WI38 (cell line): ENCODE measurements at regions not wholly inside any gene's neighbourhood (a gene's known extent, or its start where the extent isn't known, plus 50 kb on each side); places are given as distances from the start of the nearest gene placed in this dataset.
A peak's percentile ranks its signal among the peaks of the same experiment; 100 is the strongest.

Experiments used
- H3K4me3 ChIP-seq: 2 replicates; pipeline ENCODE4 v1.5.1; 2011; ENCODE audit warnings: low read depth, mild to moderate bottlenecking, control low read depth, low read length
- TF ChIP-seq, protein P1 (sequence below): IDR thresholded peaks from 2 replicates; pipeline ENCODE4 v1.5.1; 2012; ENCODE audit warnings: low read depth, mild to moderate bottlenecking, control low read depth, low read length

GRCh38 chr6:2510316-2510715 is 240.4 kb downstream of the MYLK4 start:
- H3K4me3 ChIP-seq = no peak overlapping the region
- TF ChIP-seq, protein P1, sequence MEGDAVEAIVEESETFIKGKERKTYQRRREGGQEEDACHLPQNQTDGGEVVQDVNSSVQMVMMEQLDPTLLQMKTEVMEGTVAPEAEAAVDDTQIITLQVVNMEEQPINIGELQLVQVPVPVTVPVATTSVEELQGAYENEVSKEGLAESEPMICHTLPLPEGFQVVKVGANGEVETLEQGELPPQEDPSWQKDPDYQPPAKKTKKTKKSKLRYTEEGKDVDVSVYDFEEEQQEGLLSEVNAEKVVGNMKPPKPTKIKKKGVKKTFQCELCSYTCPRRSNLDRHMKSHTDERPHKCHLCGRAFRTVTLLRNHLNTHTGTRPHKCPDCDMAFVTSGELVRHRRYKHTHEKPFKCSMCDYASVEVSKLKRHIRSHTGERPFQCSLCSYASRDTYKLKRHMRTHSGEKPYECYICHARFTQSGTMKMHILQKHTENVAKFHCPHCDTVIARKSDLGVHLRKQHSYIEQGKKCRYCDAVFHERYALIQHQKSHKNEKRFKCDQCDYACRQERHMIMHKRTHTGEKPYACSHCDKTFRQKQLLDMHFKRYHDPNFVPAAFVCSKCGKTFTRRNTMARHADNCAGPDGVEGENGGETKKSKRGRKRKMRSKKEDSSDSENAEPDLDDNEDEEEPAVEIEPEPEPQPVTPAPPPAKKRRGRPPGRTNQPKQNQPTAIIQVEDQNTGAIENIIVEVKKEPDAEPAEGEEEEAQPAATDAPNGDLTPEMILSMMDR = no peak

DNA sequence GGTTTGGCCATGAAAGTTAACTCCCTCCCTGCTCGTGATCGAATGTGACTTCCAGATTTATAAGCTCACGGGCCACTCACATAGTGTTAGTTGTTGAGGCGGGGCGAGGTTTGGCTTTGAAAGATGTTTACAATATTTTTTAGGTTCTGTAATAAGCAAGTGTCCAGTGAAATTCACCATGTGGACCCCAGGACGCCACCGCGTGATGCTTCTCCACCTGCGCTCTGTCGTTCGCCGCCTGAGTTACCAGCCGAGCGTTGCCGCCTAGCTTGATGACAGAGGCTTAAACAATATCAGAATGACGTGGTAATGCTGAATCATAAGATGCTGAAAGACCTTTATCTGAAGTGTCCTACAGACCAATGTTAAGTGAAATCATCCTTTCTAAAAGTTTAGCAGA is 241.0 kb downstream of the MYLK4 start:
- TF ChIP-seq, protein P1 = no peak

DNA sequence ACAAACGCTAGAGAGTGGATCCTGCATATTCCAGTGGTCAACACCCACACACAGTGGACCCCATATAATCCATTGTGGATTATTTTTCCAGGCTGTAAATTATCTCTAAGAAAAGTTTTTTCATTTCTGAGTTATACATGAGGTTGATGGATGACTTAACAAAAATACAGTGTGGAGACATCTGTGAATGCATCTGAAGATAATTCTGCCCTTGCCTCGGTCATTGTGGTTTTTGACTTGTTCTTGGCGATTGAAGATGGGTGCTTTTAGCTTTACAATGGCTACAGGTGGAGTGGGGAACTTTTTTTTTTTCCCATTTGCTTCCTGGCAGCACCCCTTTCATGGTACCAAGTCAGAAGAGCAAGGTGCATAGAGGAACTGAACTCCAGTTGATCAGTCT is 242.7 kb downstream of the MYLK4 start:
- H3K4me3 ChIP-seq = no peak overlapping the region
- TF ChIP-seq, protein P1 = no peak

More for the DNA sequence above, 241.0 kb downstream of the MYLK4 start:
- peak overlapping the region; percentile 47 for H3K4me3 ChIP-seq

DNA sequence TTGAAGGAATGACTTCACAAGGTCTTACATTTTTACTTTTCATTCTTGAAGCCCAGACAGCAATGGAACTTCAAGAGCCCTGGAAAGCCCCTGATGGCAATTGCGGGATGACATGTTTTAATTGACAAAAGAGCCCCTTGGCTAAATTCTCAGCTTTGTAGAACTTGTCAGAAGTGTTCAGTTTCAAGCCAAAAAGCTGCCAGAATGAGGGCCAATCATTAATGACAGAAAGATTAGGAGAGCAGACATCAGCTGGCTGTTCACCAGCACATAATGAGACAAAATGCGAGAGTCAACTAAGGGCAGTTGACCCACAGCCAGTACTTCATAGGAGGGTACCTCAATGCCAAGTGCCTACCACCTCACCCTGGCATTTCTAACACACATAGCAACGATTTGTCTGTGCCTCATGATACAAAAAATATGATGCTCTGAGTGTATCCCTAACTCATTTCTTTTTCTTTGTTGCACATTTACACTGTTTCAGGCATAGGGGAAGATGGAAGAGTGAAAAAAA is 243.1 kb downstream of the MYLK4 start:
- H3K4me3 ChIP-seq = no peak overlapping the region
- TF ChIP-seq, protein P1 = no peak

- H3K4me3 ChIP-seq = no peak overlapping the region
- TF ChIP-seq, protein P1 = no peak
Observed at GRCh38 chr6:2507016-2507415, 243.7 kb downstream of the MYLK4 start.

- no peak overlapping the region for H3K4me3 ChIP-seq
- TF ChIP-seq, protein P1 = peak; percentile 34
Observed at GRCh38 chr6:2505624-2506023, 245.1 kb downstream of the MYLK4 start.

DNA sequence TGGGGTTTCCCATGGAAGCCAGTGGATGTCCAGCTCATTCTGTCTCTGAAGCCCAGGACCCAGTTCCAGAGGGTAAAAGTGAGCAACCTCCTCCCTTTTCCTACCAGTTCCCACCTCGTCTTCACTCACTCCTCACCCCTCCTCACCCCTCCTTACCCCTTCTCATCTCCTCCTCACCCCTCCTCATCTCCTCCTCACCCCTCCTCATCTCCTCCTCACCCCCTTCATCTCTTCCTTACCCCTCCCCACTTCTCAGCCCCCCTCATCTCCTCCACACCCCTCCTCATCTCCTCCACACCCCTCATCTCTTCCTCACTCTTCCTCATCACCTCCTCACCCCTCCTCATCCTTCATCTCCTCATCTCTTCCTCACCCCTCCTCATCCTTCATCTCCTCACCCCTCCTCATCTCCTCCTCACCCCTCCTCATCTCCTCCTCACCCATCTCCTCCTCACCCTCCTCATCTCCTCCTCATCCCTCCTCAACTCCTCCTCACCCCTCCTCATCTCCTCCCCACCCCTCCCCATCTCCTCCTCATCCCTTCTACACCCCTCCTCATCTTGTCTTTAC is 246.1 kb downstream of the MYLK4 start:
- TF ChIP-seq, protein P1 = no peak

More for the DNA sequence above, 246.1 kb downstream of the MYLK4 start:
- no peak overlapping the region for H3K4me3 ChIP-seq
